ENCODE measurements at regions not wholly inside any gene's neighbourhood (a gene's known extent, or its start where the extent isn't known, plus 50 kb on each side); places are given as distances from the start of the nearest gene placed in this dataset.

DNA sequence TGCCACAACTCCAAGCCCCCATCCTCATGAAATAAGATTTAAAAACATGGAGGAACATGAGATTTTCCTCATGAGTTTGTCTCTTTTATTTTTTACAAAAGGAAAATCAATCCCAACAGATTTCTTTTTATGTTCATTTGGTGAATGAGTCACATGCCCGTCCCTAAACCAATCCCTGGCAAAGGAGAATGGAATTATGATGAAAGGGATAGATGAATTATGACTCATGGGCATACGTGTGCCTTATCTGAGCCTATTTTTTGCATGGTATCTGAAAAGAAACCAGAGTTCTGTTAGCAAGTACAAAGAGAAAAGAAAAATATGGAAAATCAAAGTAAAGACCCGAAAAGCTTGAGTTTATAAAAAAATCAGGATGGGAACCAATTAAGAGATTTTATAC is 267.5 kb upstream of the TMEM161B start:
- ChIA-PET CTCF (ENCODE audit: unreplicated experiment) (no interaction called here), POLR2A (no interaction called here)
- H3K9me2 ChIP-seq (ENCODE audit: insufficient read depth, low read length) = no peaks in the 10 kb centered on the region
- intact Hi-C loops (cut with micrococcal nuclease; ENCODE audit: unreplicated experiment) = no loop called here
- H2AFZ ChIP-seq (ENCODE audit: low read length) = no peak overlapping the region
- no peak overlapping the region for H3K4me2 ChIP-seq (ENCODE audit: low read length)
- H4K20me1 ChIP-seq (ENCODE audit: insufficient read depth, low read length) = no peaks in the 10 kb centered on the region
- no peaks in the 10 kb centered on the region for H3K9me3 ChIP-seq (ENCODE audit: low read length)
- no peaks in the 10 kb centered on the region for H3K4me1 ChIP-seq (ENCODE audit: insufficient read depth, low read length, poor library complexity, severe bottlenecking)
- no peak overlapping the region for H3K27ac ChIP-seq (ENCODE audit: low read depth, low read length, poor library complexity, severe bottlenecking)
- H3K79me2 ChIP-seq (ENCODE audit: insufficient read depth, low read depth, low read length) = no peaks in the 10 kb centered on the region
- no peak for DNase-seq (ENCODE audit: low spot score)
- BruUV-seq (replicated peaks) = no TSS peak
- H3K36me3 ChIP-seq (ENCODE audit: insufficient read depth, low read length) = no peaks in the 10 kb centered on the region
- TF ChIP-seq, protein P1, sequence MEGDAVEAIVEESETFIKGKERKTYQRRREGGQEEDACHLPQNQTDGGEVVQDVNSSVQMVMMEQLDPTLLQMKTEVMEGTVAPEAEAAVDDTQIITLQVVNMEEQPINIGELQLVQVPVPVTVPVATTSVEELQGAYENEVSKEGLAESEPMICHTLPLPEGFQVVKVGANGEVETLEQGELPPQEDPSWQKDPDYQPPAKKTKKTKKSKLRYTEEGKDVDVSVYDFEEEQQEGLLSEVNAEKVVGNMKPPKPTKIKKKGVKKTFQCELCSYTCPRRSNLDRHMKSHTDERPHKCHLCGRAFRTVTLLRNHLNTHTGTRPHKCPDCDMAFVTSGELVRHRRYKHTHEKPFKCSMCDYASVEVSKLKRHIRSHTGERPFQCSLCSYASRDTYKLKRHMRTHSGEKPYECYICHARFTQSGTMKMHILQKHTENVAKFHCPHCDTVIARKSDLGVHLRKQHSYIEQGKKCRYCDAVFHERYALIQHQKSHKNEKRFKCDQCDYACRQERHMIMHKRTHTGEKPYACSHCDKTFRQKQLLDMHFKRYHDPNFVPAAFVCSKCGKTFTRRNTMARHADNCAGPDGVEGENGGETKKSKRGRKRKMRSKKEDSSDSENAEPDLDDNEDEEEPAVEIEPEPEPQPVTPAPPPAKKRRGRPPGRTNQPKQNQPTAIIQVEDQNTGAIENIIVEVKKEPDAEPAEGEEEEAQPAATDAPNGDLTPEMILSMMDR (conservative IDR thresholded peaks at IDR 0.05; ENCODE audit: low read length) = no peak
- no peak for TF ChIP-seq EZH2phosphoT487 (IDR thresholded peaks at IDR 0.05; ENCODE audit: borderline replicate concordance, low read depth, low read length)
- H3K4me3 ChIP-seq (ENCODE audit: low read depth, low read length, poor library complexity, severe bottlenecking) = no peak overlapping the region

GRCh38 chr5:88524941-88525340 is 256.3 kb upstream of the TMEM161B start:
- no peak for DNase-seq (ENCODE audit: low spot score)

GRCh38 chr5:88519066-88519465 is 250.4 kb upstream of the TMEM161B start:
- POLR2A ChIA-PET = interaction anchor here (0.7 to 1.5 kb wide), 2 partner anchors 23 to 31 kb away, joined by 3 read pairs; no protein-coding TSS in a partner anchor
- H3K36me3 ChIP-seq (ENCODE audit: insufficient read depth, low read length) = no peaks in the 10 kb centered on the region
- no peak overlapping the region for H3K4me2 ChIP-seq (ENCODE audit: low read length)
- H3K79me2 ChIP-seq (ENCODE audit: insufficient read depth, low read depth, low read length) = no peaks in the 10 kb centered on the region
- no TSS peak for BruUV-seq (replicated peaks)
- H3K9me2 ChIP-seq (ENCODE audit: insufficient read depth, low read length) = no peaks in the 10 kb centered on the region
- TF ChIP-seq, protein P1 (conservative IDR thresholded peaks at IDR 0.05; ENCODE audit: low read length) = no peak
- TF ChIP-seq EZH2phosphoT487 (IDR thresholded peaks at IDR 0.05; ENCODE audit: borderline replicate concordance, low read depth, low read length) = no peak
- CTCF ChIA-PET (ENCODE audit: unreplicated experiment) = no interaction called here
- no peak overlapping the region for H3K27ac ChIP-seq (ENCODE audit: low read depth, low read length, poor library complexity, severe bottlenecking)
- no peak overlapping the region for H2AFZ ChIP-seq (ENCODE audit: low read length)
- intact Hi-C loops (cut with micrococcal nuclease; ENCODE audit: unreplicated experiment) = no loop called here
- H3K4me3 ChIP-seq (ENCODE audit: low read depth, low read length, poor library complexity, severe bottlenecking) = no peak overlapping the region
- no peaks in the 10 kb centered on the region for H3K4me1 ChIP-seq (ENCODE audit: insufficient read depth, low read length, poor library complexity, severe bottlenecking)
- no peaks in the 10 kb centered on the region for H3K9me3 ChIP-seq (ENCODE audit: low read length)
- no peak for DNase-seq (ENCODE audit: low spot score)
- H4K20me1 ChIP-seq (ENCODE audit: insufficient read depth, low read length) = no peaks in the 10 kb centered on the region

More at GRCh38 chr5:88524941-88525340, 256.3 kb upstream of the TMEM161B start:
- Histone ChIP-seq H3K4me2 (ENCODE audit: low read length) (no peak overlapping the region), H4K20me1 (ENCODE audit: insufficient read depth, low read length) (no peaks in the 10 kb centered on the region), H3K79me2 (ENCODE audit: insufficient read depth, low read depth, low read length) (no peaks in the 10 kb centered on the region), H2AFZ (ENCODE audit: low read length) (no peak overlapping the region), H3K4me1 (ENCODE audit: insufficient read depth, low read length, poor library complexity, severe bottlenecking) (no peaks in the 10 kb centered on the region), H3K4me3 (ENCODE audit: low read depth, low read length, poor library complexity, severe bottlenecking) (no peak overlapping the region), H3K9me3 (ENCODE audit: low read length) (no peaks in the 10 kb centered on the region), H3K36me3 (ENCODE audit: insufficient read depth, low read length) (no peaks in the 10 kb centered on the region), H3K27ac (ENCODE audit: low read depth, low read length, poor library complexity, severe bottlenecking) (no peak overlapping the region), H3K9me2 (ENCODE audit: insufficient read depth, low read length) (no peaks in the 10 kb centered on the region)
- no TSS peak for BruUV-seq (replicated peaks)
- ChIA-PET CTCF (ENCODE audit: unreplicated experiment) (no interaction called here), POLR2A (interaction anchor here (0.7 to 1.0 kb wide), 3 partner anchors 14 to 153 kb away, joined by 3 read pairs; no protein-coding TSS in a partner anchor)
- intact Hi-C loops (cut with micrococcal nuclease; ENCODE audit: unreplicated experiment) = no loop called here
- TF ChIP-seq EZH2phosphoT487 (IDR thresholded peaks at IDR 0.05; ENCODE audit: borderline replicate concordance, low read depth, low read length) = no peak
- TF ChIP-seq, protein P1 (conservative IDR thresholded peaks at IDR 0.05; ENCODE audit: low read length) = no peak
